CD14-positive monocyte (primary cell): ENCODE measurements at regions not wholly inside any gene's neighbourhood (a gene's known extent, or its start where the extent isn't known, plus 50 kb on each side); places are given as distances from the start of the nearest gene placed in this dataset.

ENCODE experiments used
- DNase-seq, 3 donors: peaks; one replicate each; pipeline ENCODE4 v3.0.0-alpha.2; 2011 to 2022
- H2AFZ ChIP-seq: 2 replicates; pipeline ENCODE4 v1.6.0; 2012; ENCODE audit warnings: mild to moderate bottlenecking, low read depth, low read length, inconsistent platforms; ENCODE audit not compliant: insufficient read depth, poor library complexity, severe bottlenecking
- H3K27ac ChIP-seq, 2 donors: 1 replicate in 1 of 2; 2 replicates in 1 of 2; pipeline ENCODE4 v1.5.1; 2012 to 2013; ENCODE audit warnings: low read length in 2 of 2, control low read depth in 1 of 2, inconsistent platforms in 1 of 2, low read depth in 1 of 2, mild to moderate bottlenecking in 1 of 2
- H3K27me3 ChIP-seq, 2 donors: one replicate each; pipeline versions ENCODE4 v1.6.0 to v1.6.1; 2011 to 2013; ENCODE audit warnings: low read length in 2 of 2; ENCODE audit not compliant: control insufficient read depth in 2 of 2, insufficient read depth in 2 of 2
- H3K36me3 ChIP-seq, 2 donors: replicated peaks in 1 of 2; 1 replicate in 1 of 2; 2 replicates in 1 of 2; pipeline versions ENCODE4 v1.5.1 to v1.6.1; 2012 to 2013; ENCODE audit warnings: low read length in 2 of 2, control low read depth in 1 of 2, inconsistent platforms in 1 of 2, mild to moderate bottlenecking in 1 of 2; ENCODE audit not compliant: insufficient read depth in 2 of 2, control insufficient read depth in 1 of 2
- H3K4me1 ChIP-seq, 2 donors: 1 replicate in 1 of 2; 2 replicates in 1 of 2; pipeline versions ENCODE4 v1.5.1 to v1.6.1; 2012 to 2013; ENCODE audit warnings: low read length in 2 of 2, control low read depth in 1 of 2, inconsistent platforms in 1 of 2, mild to moderate bottlenecking in 1 of 2, moderate library complexity in 1 of 2; ENCODE audit not compliant: insufficient read depth in 2 of 2, control insufficient read depth in 1 of 2
- H3K4me2 ChIP-seq: replicated peaks from 2 replicates; pipeline ENCODE3; 2012; ENCODE audit warnings: low read length, moderate library complexity, mild to moderate bottlenecking; ENCODE audit not compliant: poor library complexity, severe bottlenecking; ENCODE audit errors: extremely low read depth
- H3K4me3 ChIP-seq, 3 experiments: fragments of 200-600 bp in 1 of 3; sonication (generic) in 1 of 3; replicated peaks in 1 of 3; 1 replicate in 2 of 3; 2 replicates in 1 of 3; pipeline ENCODE4 v1.5.1; 2011 to 2013; ENCODE audit warnings: low read length in 3 of 3, mild to moderate bottlenecking in 3 of 3, control low read depth in 2 of 3, low read depth in 2 of 3, inconsistent platforms in 1 of 3, moderate library complexity in 1 of 3
- H3K79me2 ChIP-seq: 2 replicates; pipeline ENCODE4 v1.6.0; 2012; ENCODE audit warnings: mild to moderate bottlenecking, control low read depth, inconsistent platforms, low read length, moderate library complexity; ENCODE audit not compliant: insufficient read depth
- H3K9ac ChIP-seq: 2 replicates; pipeline ENCODE4 v1.6.0; 2017; ENCODE audit warnings: low read length, mild to moderate bottlenecking; ENCODE audit not compliant: insufficient read depth, poor library complexity, severe bottlenecking
- H3K9me3 ChIP-seq, 2 donors: replicated peaks in 1 of 2; 1 replicate in 1 of 2; 2 replicates in 1 of 2; pipeline versions ENCODE4 v1.5.1 to v1.6.1; 2012 to 2013; ENCODE audit warnings: low read length in 2 of 2, control low read depth in 1 of 2; ENCODE audit not compliant: control insufficient read depth in 1 of 2, insufficient read depth in 1 of 2
- H4K20me1 ChIP-seq: 2 replicates; pipeline ENCODE4 v1.6.0; 2012; ENCODE audit warnings: mild to moderate bottlenecking, low read length, control low read depth, moderate library complexity; ENCODE audit not compliant: insufficient read depth
- H3K27ac Mint-ChIP-seq, 7 donors: one replicate each; pipeline ENCODE4 v1.8.0; 2020; ENCODE audit warnings: mild to moderate bottlenecking in 7 of 7, mixed read lengths in 7 of 7, moderate library complexity in 6 of 7, inconsistent platforms in 2 of 7
- H3K27me3 Mint-ChIP-seq, 3 donors: one replicate each; pipeline ENCODE4 v1.8.0; 2021 to 2022; ENCODE audit warnings: low read depth in 3 of 3, mild to moderate bottlenecking in 3 of 3, mixed read lengths in 3 of 3, moderate library complexity in 3 of 3, inconsistent platforms in 1 of 3
- H3K36me3 Mint-ChIP-seq, 2 donors: one replicate each; pipeline ENCODE4 v1.8.0; 2020; ENCODE audit warnings: mixed read lengths in 2 of 2, inconsistent platforms in 1 of 2, mild to moderate bottlenecking in 1 of 2
- H3K4me1 Mint-ChIP-seq: one replicate; pipeline ENCODE4 v1.8.0; 2020; ENCODE audit warnings: mild to moderate bottlenecking, mixed read lengths
- H3K4me3 Mint-ChIP-seq, 2 donors: one replicate each; pipeline ENCODE4 v1.8.0; 2020; ENCODE audit warnings: mild to moderate bottlenecking in 2 of 2, mixed read lengths in 2 of 2, moderate library complexity in 1 of 2
- H3K9me3 Mint-ChIP-seq, 7 donors: one replicate each; pipeline ENCODE4 v1.8.0; 2020 to 2022; ENCODE audit warnings: mixed read lengths in 7 of 7, mild to moderate bottlenecking in 6 of 7, moderate library complexity in 6 of 7, inconsistent platforms in 2 of 7
- WGBS: methylation state at CpG from one replicate; pipeline ENCODE4 v1.1.5; 2013; ENCODE audit warnings: missing lambda C conversion rate; ENCODE audit not compliant: insufficient coverage; 5-methylcytosine and 5-hydroxymethylcytosine counted together
- intact Hi-C, 2 donors: fragments of 100-400 bp; cut with micrococcal nuclease; formaldehyde crosslinking; loops; one replicate each; pipeline versions ENCODE4 v1.15.0 to v1.15.1; 2023
- TF ChIP-seq, protein P1 (sequence below): fragments of 200-600 bp; IDR thresholded peaks from one replicate; pipeline ENCODE4 v1.8.0; 2022; ENCODE audit warnings: antibody characterized with exemption, mild to moderate bottlenecking

DNA sequence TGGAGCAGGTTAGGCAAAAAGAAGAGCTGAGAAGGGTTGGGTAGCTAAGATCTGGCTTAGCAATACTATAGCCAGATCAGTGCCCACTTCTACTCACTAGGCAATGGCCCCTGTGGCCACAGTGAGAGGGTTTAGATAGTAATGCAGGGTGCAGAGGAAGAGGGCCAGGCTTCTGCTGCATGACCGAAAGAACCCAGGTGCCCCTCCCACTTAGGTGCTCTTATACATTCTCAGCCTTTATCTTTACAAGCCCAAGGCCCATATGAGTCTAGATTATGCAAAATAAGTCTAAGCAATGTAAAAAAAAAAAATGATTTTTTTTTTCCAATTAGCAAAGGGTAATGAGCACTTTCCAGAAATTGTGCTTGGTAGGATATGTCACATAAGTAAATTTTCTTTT lies 171.3 kb downstream of the CD24 start:
- no peak for DNase-seq
- no CpG with 5 or more reads among the region's 1 CpG for WGBS
- Histone ChIP-seq H2AFZ (no peak overlapping the region), H3K27me3 (no peaks in the 10 kb centered on the region), H3K4me2 (no peak overlapping the region), H3K79me2 (no peaks in the 10 kb centered on the region), H4K20me1 (no peaks in the 10 kb centered on the region), H3K4me3 (no peak overlapping the region), H3K9ac (no peak overlapping the region), H3K36me3 (no peaks in the 10 kb centered on the region), H3K27ac (no peak overlapping the region), H3K9me3 (peaks cover 4 to 13% of the 10 kb centered on the region in 2 donors), H3K4me1 (no peaks in the 10 kb centered on the region)
- Mint-ChIP-seq H3K27me3 (peaks cover 2 to 3% (median 2%) of the 10 kb centered on the region in 3 donors), H3K9me3 (peaks cover 12 to 23% (median 18%) of the 10 kb centered on the region in 7 donors), H3K36me3 (no peaks in the 10 kb centered on the region), H3K4me1 (no peaks in the 10 kb centered on the region), H3K4me3 (no peak overlapping the region), H3K27ac (no peak overlapping the region)
- TF ChIP-seq, protein P1, sequence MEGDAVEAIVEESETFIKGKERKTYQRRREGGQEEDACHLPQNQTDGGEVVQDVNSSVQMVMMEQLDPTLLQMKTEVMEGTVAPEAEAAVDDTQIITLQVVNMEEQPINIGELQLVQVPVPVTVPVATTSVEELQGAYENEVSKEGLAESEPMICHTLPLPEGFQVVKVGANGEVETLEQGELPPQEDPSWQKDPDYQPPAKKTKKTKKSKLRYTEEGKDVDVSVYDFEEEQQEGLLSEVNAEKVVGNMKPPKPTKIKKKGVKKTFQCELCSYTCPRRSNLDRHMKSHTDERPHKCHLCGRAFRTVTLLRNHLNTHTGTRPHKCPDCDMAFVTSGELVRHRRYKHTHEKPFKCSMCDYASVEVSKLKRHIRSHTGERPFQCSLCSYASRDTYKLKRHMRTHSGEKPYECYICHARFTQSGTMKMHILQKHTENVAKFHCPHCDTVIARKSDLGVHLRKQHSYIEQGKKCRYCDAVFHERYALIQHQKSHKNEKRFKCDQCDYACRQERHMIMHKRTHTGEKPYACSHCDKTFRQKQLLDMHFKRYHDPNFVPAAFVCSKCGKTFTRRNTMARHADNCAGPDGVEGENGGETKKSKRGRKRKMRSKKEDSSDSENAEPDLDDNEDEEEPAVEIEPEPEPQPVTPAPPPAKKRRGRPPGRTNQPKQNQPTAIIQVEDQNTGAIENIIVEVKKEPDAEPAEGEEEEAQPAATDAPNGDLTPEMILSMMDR, result no peak
- intact Hi-C loops, result no loop called here

DNA sequence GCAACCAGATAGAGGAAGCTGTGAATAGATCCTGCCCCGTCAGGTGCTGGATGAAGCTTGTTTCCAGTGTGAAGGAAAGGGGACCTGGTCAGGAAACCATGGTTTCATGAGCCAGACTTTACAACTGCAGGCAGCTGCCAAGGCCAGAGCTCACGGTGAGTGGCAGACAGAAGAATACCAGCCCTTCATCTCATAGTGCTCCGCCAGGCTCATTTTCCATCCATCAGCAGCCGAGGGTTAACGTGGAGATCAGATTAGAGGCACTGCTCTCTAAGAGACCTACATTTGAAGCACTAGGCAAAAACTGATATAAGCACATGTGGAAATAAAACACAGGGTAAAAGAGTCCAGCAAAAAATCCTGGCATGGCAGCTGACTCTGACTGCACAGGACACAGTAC lies 172.4 kb downstream of the CD24 start:
- Histone ChIP-seq H3K4me3 (no peak overlapping the region), H3K4me1 (no peaks in the 10 kb centered on the region), H3K9ac (no peak overlapping the region), H2AFZ (no peak overlapping the region), H3K79me2 (no peaks in the 10 kb centered on the region), H3K4me2 (no peak overlapping the region), H3K27me3 (no peaks in the 10 kb centered on the region), H3K27ac (no peak overlapping the region), H3K9me3 (peaks cover 0 to 6% of the 10 kb centered on the region in 2 donors), H3K36me3 (no peaks in the 10 kb centered on the region), H4K20me1 (no peaks in the 10 kb centered on the region)
- Mint-ChIP-seq H3K4me1 (no peaks in the 10 kb centered on the region), H3K27ac (no peak overlapping the region), H3K36me3 (no peaks in the 10 kb centered on the region), H3K9me3 (peaks cover 8 to 13% (median 10%) of the 10 kb centered on the region in 7 donors), H3K4me3 (no peak overlapping the region), H3K27me3 (peaks cover 2 to 5% (median 3%) of the 10 kb centered on the region in 3 donors)
- no peak for DNase-seq
- WGBS, result 95% methylated on average over 3 of the region's 5 CpGs
- TF ChIP-seq, protein P1, result no peak
- intact Hi-C loops, result no loop called here
